ENCODE measurements at regions not wholly inside any gene's neighbourhood (a gene's known extent, or its start where the extent isn't known, plus 50 kb on each side); places are given as distances from the start of the nearest gene placed in this dataset.

DNA sequence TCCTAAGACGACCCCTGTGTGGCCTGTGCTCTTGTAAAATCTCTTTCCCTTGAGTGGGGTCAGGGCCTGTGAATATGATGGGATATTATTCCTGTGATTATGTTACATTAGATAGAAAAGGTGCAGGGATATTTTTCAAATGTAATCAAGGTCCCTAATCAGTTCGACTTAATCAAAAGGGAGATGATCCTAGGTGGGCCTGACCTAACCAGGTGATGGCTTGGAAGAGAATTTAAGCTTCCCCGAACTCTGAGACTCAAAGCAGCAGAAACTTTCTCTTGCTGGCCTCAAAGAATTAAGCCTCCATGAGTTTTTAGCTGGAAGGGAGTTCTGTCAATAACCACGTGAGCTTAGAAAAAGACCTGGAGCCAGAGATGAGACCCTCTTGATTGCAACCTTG lies 124.7 kb downstream of the MAF start:
- no peaks in the 10 kb centered on the region for H3K27me3 ChIP-seq
- DNase-seq = no peak
- H3K9me3 ChIP-seq = no peaks in the 10 kb centered on the region
- H3K4me3 ChIP-seq = no peak overlapping the region
- no peak overlapping the region for H3K27ac ChIP-seq
- ATAC-seq (ENCODE audit: low FRiP score in 2 of 2) = no peak
- no peaks in the 10 kb centered on the region for H3K4me1 ChIP-seq
- WGBS, 2 donors = 88 to 97% methylated on average over 4 of the region's 4 CpGs
- TF ChIP-seq POLR2AphosphoS5 (IDR thresholded peaks at IDR 0.05) (no peak), POLR2A (IDR thresholded peaks at IDR 0.05) (no peak), EP300 (IDR thresholded peaks at IDR 0.05) (no peak)
- TF ChIP-seq, protein P1, sequence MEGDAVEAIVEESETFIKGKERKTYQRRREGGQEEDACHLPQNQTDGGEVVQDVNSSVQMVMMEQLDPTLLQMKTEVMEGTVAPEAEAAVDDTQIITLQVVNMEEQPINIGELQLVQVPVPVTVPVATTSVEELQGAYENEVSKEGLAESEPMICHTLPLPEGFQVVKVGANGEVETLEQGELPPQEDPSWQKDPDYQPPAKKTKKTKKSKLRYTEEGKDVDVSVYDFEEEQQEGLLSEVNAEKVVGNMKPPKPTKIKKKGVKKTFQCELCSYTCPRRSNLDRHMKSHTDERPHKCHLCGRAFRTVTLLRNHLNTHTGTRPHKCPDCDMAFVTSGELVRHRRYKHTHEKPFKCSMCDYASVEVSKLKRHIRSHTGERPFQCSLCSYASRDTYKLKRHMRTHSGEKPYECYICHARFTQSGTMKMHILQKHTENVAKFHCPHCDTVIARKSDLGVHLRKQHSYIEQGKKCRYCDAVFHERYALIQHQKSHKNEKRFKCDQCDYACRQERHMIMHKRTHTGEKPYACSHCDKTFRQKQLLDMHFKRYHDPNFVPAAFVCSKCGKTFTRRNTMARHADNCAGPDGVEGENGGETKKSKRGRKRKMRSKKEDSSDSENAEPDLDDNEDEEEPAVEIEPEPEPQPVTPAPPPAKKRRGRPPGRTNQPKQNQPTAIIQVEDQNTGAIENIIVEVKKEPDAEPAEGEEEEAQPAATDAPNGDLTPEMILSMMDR (IDR thresholded peaks at IDR 0.05) = no peak
- H3K36me3 ChIP-seq = no peaks in the 10 kb centered on the region

DNA sequence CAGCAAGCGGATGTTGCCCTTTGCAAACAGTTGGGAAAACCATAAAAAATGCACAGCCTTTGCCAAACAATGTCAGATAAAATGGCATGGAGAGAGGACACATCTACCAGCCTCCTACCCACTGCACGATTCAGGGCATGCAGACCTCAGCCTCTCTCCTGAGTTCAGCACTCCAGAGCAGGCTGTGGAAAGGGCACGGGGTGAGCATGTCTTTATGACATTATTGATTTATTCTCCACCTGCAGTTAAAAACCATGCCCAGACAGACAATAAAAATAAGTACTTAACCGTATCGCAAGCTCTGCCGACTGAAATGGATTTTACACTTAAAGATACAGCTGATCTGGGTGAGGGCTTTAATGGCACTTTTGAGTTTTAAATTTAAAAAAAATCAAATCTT lies 127.1 kb downstream of the MAF start:
- ATAC-seq (ENCODE audit: low FRiP score in 2 of 2) = no peak
- 93 to 94% methylated on average over 6 of the region's 6 CpGs for WGBS, 2 donors
- H3K4me3 ChIP-seq = no peak overlapping the region

DNA sequence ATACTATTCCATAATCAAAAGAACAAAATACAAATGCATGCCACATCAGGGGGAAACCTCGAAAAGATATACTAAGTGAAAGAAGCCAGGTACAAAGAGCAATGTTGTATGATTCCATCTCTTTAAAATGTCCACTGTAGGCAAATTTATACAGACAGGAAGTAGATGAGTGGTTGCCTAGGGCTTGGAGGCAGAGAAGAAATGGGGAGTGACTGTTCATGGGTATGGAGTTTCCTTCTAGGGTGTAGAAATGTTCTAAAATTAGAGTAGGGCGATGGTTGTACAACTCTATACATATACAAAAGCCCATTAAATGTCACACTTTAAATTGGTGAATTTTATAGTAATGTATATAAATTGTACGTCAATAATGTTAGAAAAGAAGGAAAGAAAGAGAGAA lies 128.1 kb downstream of the MAF start:
- no peaks in the 10 kb centered on the region for H3K27me3 ChIP-seq
- TF ChIP-seq, protein P1 (IDR thresholded peaks at IDR 0.05) = no peak
- no peak for TF ChIP-seq POLR2A (IDR thresholded peaks at IDR 0.05)
- TF ChIP-seq POLR2AphosphoS5 (IDR thresholded peaks at IDR 0.05) = no peak
- no peak for TF ChIP-seq EP300 (IDR thresholded peaks at IDR 0.05)
- no peak for ATAC-seq (ENCODE audit: low FRiP score in 2 of 2)
- H3K4me1 ChIP-seq = peaks cover 0 to 6% (median 2%) of the 10 kb centered on the region in 4 donors
- H3K27ac ChIP-seq = no peak overlapping the region
- no peaks in the 10 kb centered on the region for H3K36me3 ChIP-seq
- DNase-seq = no peak
- no peaks in the 10 kb centered on the region for H3K9me3 ChIP-seq
- WGBS, 2 donors = 78 to 91% methylated on average over 3 of the region's 3 CpGs
- H3K4me3 ChIP-seq = no peak overlapping the region

More for the DNA sequence above, 127.1 kb downstream of the MAF start:
- no peaks in the 10 kb centered on the region for H3K9me3 ChIP-seq
- no peaks in the 10 kb centered on the region for H3K27me3 ChIP-seq
- peaks cover 0 to 6% (median 2%) of the 10 kb centered on the region in 4 donors for H3K4me1 ChIP-seq
- H3K36me3 ChIP-seq = no peaks in the 10 kb centered on the region
- no peak for TF ChIP-seq POLR2AphosphoS5 (IDR thresholded peaks at IDR 0.05)
- no peak for TF ChIP-seq POLR2A (IDR thresholded peaks at IDR 0.05)
- TF ChIP-seq, protein P1 (IDR thresholded peaks at IDR 0.05) = no peak
- TF ChIP-seq EP300 (IDR thresholded peaks at IDR 0.05) = no peak
- no peak overlapping the region for H3K27ac ChIP-seq
- no peak for DNase-seq

DNA sequence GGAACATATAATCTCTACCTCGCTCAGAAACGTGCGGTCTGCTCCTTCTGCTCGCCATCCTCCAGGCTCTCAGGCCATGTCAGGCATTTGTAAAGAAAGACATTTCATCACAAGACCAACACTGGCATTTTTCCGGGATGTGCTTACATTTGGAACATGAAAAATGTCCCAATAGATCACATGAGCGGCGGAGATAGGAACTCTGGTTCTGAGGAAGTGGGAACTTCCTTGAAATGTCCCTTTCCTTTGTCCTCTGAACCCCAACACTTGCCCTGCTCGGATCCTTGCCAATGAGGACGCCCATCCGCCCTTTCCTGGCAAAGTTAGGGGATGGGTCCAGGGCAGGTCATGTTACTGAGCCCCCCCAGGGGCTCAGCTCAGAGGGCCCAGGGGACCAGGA lies 130.5 kb downstream of the MAF start:
- Histone ChIP-seq H3K36me3 (no peaks in the 10 kb centered on the region), H3K27ac (peak overlapping the region in 3 of 4 donors; percentile 24 to 54 (median 36)), H3K4me1 (peaks cover 0 to 6% (median 2%) of the 10 kb centered on the region in 4 donors), H3K27me3 (no peaks in the 10 kb centered on the region), H3K4me3 (no peak overlapping the region), H3K9me3 (no peaks in the 10 kb centered on the region)
- WGBS, 2 donors = 55 to 64% methylated on average over 10 of the region's 10 CpGs
- DNase-seq = peak in 1 of 2 donors; percentile 48
- ATAC-seq (ENCODE audit: low FRiP score in 2 of 2) = peak; percentile 12 to 56
- TF ChIP-seq, protein P1 (IDR thresholded peaks at IDR 0.05) = no peak
- TF ChIP-seq POLR2AphosphoS5 (IDR thresholded peaks at IDR 0.05) = peak; percentile 57 to 60
- TF ChIP-seq POLR2A (IDR thresholded peaks at IDR 0.05) = no peak
- peak in 3 of 4 donors; percentile 32 to 86 (median 72) for TF ChIP-seq EP300 (IDR thresholded peaks at IDR 0.05)

DNA sequence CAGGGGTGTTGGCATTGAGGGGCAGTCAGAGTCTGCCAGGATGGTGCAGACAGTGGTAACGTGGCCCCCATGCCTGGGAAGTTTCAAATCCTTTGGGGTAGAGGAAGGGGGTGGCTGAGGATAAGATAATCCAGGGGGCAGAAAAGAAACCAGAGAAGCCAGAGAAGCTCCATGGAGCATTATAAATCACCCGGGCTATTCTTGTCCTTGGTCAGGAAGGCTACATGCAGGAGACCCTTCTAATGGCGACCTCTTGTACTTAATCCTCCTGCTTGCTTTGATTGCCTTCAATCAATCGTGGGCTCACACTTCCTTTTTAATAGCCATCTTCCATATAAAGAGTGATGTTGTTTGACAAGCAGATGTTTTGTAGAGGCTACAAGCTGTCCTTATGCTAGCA lies 131.9 kb downstream of the MAF start:
- DNase-seq = no peak

More for the DNA sequence above, 131.9 kb downstream of the MAF start:
- Histone ChIP-seq H3K27ac (no peak overlapping the region), H3K4me3 (no peak overlapping the region), H3K9me3 (no peaks in the 10 kb centered on the region), H3K4me1 (peaks cover 0 to 6% (median 2%) of the 10 kb centered on the region in 4 donors), H3K36me3 (no peaks in the 10 kb centered on the region), H3K27me3 (no peaks in the 10 kb centered on the region)
- ATAC-seq (ENCODE audit: low FRiP score in 2 of 2) = no peak
- no peak for TF ChIP-seq POLR2A (IDR thresholded peaks at IDR 0.05)
- TF ChIP-seq EP300 (IDR thresholded peaks at IDR 0.05) = no peak
- TF ChIP-seq, protein P1 (IDR thresholded peaks at IDR 0.05) = no peak
- no peak for TF ChIP-seq POLR2AphosphoS5 (IDR thresholded peaks at IDR 0.05)
- 90 to 93% methylated on average over 4 of the region's 4 CpGs for WGBS, 2 donors

Measured in upper lobe of left lung (tissue), 6 donors.